DMS79 treated with DMSO at 0.1 percent for 48 hours (cell line): ENCODE measurements at regions not wholly inside any gene's neighbourhood (a gene's known extent, or its start where the extent isn't known, plus 50 kb on each side); places are given as distances from the start of the nearest gene placed in this dataset.
"Not testable (repeated sequence)": the region's sequence is repeated elsewhere in the genome, so short reads cannot be mapped to it uniquely, and the experiment has no call there.

Source experiments
- DNase-seq: peaks from one replicate; lab custom pipeline; 2025; lab: John Stamatoyannopoulos, UW

DNA sequence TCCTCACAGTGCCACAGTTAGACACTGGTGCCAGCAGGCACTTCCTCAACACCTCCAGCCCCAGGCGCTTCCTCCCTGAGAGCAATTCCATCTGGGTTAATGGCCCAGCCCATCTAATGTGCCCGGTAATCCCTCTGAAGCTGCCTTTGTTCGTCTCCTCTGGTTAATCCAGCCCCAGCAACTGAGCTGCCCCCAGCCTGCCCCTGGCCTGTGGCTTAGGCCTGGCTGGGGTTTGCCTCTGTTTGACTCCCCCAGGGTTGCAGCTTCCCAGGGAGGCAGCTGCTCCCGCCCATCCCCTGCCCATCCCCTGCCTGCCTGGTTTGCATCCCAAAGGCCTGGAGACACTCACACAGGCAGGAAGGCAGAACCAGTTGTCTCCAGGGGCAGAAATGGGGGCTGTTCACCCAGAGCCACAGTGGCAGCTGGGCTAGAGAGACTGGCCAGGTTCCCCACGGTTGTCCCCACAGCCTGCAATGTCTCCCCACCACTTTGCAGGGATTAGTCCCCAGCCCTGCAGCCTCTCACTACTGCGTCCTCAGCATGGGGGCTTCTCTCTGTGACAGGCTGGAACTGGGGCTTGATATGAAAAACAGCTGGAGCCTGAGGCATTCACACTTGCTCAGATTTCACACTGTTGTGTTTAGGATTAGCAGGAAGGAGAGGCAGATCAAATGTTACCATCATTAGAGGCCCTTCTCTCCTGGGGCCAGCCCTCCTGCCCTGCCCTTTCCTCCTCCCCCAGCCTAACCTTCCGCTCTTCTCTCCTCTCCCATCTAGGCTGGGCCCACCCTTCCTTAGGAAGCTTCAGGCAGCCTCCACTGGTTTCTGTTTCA lies 120.2 kb downstream of the TLR5 start:
- peak; percentile 36 for DNase-seq

DNA sequence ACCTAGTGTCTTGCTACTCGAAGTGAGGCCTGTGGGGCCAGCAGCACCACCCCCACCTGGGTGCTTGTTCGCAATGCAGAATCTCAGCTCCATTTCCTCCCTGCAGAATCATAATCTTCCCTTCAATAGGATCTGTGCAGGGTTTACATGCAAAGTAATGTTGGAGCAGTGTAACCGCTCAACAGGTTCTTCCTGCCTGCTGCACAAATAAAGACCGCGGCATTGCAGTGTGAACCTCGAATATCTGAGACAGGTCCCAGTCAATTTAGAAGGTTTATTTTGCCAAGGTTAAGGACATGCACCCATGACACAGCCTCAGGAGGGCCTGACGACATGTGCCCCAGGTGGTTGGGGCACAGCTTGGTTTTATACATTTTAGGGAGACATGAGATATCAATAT lies 119.2 kb downstream of the TLR5 start:
- no peak for DNase-seq

DNA sequence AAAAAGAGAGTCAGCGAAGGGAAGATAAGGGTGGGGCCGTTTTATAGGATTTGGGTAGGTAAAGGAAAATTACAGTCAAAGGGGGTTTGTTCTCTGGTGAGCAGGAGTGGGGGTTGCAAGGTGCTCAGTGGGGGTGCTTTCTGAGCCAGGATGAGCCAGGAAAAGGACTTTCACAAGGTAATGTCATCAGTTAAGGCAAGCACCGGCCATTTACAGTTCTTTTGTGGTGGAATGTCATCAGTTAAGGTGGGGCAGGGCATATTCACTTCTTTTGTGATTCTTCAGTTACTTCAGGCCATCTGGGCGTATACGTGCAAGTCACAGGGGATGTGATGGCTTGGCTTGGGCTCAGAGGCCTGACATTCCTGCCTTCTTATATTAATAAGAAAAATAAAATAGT lies 118.6 kb downstream of the TLR5 start:
- not testable (repeated sequence) for DNase-seq

DNA sequence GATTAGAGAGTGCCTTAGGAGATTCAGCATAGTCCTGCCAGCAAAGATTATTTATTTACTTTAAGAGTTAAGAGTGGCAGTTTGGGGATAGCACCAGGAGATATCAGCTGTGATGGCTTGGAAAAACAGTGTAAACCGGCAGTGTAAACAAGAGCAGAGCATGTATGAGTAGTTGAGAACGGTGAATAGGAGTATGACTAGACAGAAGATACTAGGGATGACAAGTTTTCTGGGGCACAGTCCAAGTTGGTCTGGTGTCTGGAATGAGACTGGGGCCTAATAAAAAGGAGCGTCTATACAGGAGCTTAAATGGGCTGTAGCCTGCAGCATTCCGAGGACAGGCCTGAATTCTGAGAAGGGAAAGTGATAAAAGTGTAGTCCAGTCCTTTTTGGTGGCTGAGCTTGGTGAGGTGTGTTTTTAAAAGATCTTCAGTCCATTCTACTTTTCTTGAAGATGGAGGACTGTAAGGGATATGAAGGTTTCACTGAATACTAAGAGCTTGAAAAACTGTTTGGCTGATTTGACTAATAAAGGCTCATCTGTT lies 117.8 kb downstream of the TLR5 start:
- DNase-seq: not testable (repeated sequence)

DNA sequence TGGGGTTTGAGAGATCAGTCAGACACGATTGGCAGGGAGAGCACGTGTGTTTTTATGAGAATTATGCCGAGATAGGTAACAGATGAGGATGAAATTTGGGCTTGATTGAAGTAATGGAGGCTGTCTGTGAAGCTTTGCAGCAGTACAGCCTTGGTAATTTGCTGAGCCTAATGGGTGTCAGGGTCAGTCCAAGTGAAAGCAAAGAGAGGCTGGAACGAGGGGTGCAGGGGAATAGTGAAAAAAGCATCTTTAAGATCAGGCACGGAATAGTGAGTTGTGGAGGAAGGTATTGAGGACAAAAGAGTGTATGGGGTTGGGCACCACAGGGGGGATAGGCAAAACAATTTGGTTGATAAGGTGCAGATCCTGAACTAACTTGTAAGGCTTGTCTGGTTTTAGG lies 116.4 kb downstream of the TLR5 start:
- not testable (repeated sequence) for DNase-seq

DNA sequence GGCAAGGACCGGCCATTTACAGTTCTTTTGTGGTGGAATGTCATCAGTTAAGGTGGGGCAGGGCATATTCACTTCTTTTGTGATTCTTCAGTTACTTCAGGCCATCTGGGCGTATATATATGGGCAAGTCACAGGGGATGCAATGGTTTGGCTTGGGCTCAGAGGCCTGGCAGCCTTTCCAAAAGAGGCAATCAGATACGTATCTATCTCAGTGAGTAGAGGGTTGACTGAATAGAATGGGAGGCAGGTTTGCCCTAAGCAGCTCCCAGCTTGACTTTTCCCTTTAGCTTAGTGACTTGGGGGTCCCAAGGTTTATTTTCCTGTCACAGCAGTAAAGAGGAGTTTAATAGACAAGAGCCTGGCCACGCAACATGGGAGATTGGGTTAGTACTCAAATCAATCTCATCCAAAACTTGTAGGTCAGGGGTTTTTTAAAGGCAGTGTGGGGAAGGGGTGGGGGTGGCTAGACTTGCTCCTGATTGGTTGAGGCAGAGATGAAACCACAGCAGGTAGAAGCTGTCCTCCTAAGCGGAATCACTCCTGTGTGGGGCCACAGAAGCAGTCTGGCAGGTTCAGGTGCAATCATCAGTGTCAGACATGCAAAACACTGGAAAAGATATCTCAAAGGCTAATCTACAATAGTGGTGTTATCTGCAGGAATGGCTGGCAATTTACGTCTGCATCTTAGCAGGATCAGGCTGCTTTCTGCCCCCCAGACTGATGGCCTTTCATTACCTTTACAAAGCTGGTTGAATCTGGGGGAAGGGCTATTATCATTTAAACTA lies 112.9 kb downstream of the TLR5 start:
- DNase-seq: no peak

DNA sequence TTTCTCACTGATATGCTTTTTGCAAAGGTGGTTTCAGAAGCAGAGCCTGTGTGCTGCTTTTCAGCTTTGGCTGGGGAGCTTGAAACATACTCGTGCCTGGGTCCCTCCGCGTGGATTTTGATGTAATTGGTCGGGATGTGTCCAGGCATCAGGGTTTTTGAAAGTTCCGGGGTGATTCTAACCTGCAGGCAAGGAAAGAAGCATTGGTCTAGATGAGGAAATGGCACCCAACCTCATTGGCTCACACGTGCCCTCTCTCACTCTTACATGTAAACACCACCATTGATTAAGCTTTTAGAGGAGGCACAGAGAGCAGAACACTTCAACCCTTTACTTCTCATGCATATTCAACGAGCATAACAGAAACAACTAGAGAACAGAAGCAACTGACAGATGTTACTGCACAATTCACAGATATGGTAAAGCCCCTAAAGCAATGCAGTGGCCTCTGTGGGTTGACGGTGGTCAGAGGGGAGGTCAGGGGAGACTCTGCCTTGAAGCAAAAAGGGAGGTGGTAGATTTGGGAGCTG lies 112.1 kb downstream of the TLR5 start:
- DNase-seq: peak; percentile 19

DNA sequence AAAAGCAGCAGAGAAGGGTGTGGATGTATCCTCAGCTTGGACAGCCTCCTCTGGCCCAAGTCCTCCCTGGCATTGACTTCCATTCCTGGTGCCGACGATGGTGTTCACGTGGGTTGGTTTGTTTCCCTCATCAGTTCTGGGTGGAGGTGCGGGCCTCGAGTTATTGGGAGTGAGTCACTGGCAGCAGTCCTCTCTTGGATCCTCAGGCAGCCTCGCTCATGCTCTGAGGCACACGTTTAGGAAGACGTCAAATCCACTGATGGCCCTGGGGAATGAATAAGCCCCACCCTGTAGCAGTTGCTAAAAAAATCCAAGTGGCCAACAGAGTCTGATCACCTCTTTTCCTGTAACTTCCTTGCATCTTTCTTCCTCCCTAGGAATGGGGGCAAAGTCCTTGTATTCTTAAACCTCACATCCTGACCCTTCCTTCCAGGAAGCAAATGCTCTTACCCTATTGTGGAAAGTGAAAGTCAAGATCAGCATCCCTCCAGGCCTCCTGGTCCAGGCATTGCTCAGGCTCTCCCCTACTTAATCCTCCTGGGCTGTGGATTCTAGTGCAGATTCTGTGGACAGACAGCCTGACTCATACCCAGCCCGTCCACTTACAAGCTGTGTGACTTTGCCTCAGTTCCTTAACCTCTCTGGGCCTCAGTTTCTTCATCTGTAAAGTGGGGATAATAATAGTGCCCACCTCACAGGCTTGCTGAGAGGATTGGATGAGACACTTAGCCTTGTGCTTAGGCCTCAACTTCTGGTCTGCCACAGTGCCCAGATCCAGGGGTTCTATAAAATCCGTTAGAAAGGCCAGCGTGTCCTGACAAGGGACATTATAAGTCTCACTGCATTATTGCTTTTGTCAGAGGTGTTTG lies 111.1 kb downstream of the TLR5 start:
- DNase-seq: no peak

DNA sequence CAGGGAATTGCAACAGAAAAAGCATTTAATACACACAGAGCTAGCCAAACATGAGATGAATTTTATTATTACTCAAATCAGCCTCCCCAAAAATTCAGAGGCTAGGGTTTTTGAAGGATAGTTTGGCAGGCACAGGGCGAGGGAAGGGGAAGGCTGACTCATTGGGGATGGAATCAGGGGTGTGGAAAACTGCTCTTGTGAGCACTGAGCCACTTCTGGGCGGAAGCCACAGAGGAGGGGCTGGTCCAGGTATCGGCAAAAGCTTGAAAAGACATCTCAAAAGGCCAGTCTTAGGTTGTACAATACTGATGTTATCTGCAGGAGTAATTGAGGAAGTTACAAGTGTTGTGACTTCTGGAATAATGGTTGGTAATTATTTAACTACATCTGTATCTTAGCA lies 109.4 kb downstream of the TLR5 start:
- no peak for DNase-seq

DNA sequence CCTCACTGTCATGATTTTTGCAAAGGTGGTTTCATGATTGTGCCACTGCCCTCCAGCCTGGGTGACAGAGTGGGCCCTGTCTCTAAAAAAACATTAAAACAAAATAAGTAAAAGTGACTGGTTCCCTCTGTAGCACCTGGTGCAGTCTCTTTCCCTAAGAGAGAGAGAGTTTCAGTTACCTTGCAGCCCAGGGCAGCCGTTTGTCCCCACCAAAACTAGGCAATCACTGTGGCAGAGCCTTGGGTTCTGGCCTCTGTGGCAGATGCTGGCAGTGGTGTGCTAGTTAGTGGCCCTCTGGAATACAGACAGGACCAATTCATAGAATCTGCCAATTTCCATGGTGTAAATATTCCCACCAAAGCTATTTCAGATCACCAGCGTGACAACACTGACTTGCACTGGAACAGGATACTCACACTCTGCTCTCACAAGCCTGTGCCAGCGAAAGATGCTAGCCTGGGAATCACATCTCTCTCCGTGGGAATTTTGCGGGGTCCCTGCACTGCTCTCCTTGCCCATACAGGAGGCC lies 108.7 kb downstream of the TLR5 start:
- no peak for DNase-seq

DNA sequence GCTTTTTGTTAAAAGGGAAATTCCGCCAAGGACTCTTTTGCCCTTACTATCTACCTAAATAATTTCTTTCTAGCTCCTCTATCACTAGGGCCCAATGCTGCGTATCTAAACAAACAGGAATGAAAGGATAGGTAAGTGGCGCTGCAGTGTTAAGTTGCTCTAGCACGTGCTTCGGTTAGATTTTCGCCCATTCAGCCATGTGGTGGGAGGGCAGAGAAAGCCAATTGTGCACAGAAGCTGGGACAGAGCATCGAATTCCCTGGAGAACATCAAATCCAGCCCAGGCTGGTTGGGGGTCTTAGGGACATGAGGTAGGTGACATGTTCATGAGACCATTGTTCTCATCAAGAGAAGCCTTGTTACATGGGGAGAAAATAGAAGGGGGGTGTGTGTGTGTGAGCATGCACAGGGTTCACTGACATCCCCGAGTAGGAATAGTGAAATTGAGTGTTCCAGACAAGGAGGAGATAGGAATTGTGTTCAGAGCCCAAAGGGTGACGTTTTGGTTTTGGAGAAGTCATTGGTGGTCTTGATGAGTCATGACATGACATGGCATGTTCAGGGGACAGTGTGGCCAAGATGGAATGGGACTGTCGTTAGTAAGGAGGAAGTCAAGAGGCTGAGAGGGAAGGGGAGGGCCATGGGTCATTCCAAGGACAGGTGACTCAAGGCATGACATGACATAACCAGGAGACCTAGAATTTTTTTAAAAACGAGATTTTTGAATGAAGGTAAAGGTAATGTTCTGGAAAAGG lies 107.1 kb downstream of the TLR5 start:
- no peak for DNase-seq

DNA sequence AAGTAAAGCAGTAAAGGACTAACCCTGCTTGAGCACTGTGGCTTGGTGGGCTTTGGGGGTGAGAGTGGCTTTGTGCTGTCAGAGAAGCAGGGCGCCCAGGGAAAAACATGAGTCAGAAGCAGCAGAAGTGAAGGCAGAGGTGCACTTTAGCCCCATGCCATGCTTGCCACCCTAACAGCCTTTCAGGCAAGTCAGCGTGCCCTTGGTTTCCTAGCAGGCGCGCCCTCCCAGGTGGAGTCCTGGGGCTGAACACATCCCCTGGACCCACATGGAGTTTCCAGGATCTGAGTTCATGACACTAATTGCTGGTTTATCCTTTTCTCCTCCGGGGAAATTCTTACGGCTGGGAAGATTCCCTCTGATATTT lies 106.6 kb downstream of the TLR5 start:
- no peak for DNase-seq

DNA sequence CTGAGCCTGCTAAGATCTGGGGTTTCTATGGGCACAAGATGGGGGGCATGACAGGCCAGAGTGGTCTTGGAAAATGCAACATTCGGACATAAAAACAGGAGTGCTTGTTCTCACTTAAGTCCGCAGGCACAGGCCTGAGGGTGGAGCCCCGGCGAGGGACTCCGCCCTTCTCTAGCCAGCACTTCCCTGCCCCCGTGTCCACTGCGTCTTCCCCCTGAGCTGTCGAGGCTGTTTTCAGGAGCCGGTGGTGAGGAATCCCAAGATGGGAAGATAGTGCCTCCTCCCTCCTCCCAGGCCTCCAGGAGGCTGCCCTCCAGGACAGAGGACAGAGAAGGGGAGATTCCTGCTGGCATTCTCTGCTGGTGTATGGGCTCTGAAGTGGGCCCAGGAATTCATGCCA lies 105.2 kb downstream of the TLR5 start:
- DNase-seq: no peak

DNA sequence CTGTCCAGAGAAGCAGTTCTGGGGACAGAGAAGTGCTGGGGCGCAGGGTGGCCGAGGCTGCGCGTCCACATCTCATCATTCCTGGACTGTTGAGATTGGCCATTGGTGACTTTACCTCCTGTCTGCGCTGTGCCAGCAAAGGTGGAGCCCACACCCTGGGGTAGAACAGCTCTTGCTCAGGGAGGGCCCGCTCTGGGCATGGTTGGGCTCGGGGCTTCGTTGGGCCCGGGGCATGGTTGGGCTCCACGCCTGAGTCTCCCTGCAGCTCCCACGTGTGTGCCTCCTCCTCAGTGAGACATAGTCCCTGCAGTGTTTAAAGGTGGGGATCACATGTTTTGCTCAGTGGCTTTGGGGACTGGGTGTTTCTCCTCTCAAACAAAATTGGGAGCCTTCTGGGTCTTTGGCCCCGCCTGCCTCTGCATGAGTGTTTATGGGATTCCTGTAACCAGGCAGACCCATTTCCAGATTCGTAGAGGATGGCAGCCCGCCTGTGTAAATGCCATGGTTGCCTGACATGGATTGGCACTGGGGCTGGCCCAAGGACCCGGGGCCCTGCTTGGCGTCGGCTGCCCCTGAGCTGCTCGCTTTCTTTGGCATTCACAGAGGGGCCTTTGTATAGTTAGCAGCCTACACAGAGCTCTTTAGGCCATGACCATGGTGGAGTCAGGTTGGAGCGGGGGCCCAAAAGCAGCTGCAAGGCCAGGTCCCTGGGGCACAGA lies 104.6 kb downstream of the TLR5 start:
- no peak for DNase-seq

DNA sequence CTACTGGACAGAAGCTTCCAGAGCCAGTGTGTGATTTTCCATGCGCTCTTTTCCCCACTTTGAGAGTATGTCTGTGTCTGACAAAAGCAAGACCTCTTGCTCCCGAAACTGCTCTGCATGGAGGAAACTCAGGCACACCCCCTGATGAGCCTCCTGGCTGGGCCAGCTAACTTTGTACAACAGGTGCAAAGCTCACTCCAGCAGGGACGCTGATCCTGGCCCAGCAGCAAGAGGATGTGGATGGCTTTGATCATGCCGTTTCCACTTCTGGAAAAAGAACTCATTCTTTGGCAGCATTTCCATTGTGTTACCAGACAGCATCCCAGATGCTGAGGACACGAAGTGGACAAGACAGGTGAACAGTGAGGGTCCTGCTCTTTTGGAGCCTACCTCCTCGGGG lies 103.1 kb downstream of the TLR5 start:
- no peak for DNase-seq

DNA sequence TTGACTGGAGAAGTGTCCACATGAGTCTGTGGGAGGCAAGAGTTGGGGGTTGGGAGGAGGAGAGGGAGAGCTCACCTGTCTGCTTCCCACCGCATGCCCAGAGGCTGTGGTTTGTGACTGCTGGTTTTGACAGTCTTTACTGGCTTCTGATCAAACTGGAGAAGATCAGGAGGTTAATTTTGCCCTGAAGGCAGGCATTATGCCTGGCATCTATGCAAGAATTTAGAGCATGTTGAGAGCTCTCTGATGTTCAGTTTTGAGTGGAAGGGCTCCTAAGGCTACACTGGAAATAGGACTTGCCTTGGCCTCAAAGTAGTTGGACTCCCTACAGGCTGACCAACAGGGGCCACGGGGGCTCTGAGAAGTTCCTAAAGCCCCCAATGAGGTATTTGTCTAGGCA lies 101.6 kb downstream of the TLR5 start:
- no peak for DNase-seq

DNA sequence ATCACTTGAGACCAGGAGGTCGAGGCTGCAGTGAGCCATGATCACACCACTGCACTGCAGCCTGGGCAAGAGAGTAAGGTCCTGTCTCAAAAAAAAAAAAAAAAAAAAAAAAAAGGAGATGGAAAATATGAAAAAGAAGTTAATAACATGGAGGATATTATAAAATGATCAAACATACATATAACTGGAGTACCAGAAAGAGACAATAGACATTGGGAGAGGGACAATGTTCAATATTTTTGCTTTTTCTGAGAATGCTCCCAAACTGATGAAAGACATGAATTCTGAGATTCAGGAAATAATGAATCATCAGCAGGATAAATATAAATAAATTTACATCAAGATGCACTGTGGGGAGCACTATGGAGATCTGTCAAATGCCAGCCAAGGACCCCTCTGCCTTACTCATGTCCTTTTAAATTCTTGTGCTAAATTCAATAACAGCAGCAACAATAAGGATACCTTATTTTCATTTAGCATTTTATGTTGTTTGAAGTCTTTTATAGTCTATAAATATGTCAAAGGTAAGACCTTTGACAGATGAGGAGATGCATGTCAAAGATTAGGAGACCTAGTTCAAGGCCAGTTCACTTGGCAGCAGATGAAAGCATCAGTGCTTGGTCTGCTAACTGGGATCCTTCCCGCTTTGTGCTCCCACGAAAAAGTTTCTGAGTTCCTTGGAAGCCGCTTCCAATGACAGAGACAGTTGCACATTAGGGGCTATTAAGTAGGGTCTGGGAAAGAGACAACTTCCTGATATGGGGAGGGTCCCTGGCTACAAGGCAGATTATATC lies 97.7 kb downstream of the TLR5 start:
- no peak for DNase-seq

DNA sequence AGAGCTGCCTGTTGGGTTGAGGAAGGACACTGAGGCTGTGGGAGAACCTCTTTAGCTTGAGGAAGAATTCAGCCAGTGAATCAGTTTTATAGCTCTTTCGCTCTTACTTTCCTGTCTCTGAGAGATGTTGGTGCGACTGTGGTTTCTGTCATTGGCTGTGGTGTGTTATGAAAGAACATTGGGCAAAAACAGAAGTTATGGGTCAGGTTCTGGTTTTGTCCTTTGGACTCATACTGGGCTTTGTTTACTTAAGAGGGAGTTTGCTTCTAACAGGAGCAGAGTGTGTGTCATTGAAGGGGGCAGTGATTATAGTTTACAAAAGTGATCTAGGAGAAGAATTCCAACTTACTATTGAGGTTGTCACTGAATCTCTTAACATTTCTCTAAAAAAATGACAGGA lies 97.0 kb downstream of the TLR5 start:
- DNase-seq: no peak

DNA sequence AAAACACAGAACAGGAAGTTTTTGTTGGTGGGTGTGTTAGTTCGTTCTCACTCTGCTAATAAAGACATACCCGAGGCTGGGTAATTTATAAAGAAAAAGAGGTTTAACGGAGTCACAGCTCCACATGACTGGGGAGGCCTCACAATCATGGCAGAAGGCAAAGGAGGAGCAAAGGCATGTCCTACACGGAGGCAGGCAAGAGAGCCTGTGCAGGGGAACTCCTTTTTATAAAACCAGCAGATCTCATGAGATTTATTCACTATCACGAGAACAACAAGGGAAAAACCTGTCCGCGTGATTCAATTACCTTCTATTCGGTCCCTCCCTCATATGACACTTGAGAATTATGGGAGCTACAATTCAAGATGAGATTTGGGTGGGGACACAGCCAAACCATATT lies 96.6 kb downstream of the TLR5 start:
- not testable (repeated sequence) for DNase-seq
